HEK293 (cell line): ENCODE measurements at regions not wholly inside any gene's neighbourhood (a gene's known extent, or its start where the extent isn't known, plus 50 kb on each side); places are given as distances from the start of the nearest gene placed in this dataset.

Experiments
- MZF1 ChIP-seq: fragments of 450-650 bp; formaldehyde crosslinking; IDR thresholded peaks from 2 replicates; pipeline ENCODE4 v1.5.1; 2017; ENCODE audit warnings: missing biosample characterization, missing genetic modification characterization, borderline replicate concordance
- OVOL3 ChIP-seq: fragments of 450-650 bp; formaldehyde crosslinking; IDR thresholded peaks from 2 replicates; pipeline ENCODE4 v1.5.1; 2016; ENCODE audit warnings: missing biosample characterization, missing genetic modification characterization
- ZNF184 ChIP-seq: fragments of 450-650 bp; IDR thresholded peaks from 2 replicates; pipeline ENCODE4 v1.5.1; 2018; ENCODE audit warnings: missing biosample characterization, mild to moderate bottlenecking, missing genetic modification characterization
- ZNF19 ChIP-seq: fragments of 450-650 bp; formaldehyde crosslinking; IDR thresholded peaks from 2 replicates; pipeline ENCODE4; 2016; ENCODE audit warnings: missing biosample characterization, missing genetic modification characterization, low read depth
- ZNF221 ChIP-seq: fragments of 450-650 bp; formaldehyde crosslinking; IDR thresholded peaks from 2 replicates; pipeline ENCODE4 v1.5.1; 2017; ENCODE audit warnings: missing biosample characterization, missing genetic modification characterization, borderline replicate concordance
- ZNF292 ChIP-seq: fragments of 450-650 bp; formaldehyde crosslinking; IDR thresholded peaks from 2 replicates; pipeline ENCODE4 v1.5.1; 2016; ENCODE audit warnings: low read depth, missing biosample characterization, missing genetic modification characterization, borderline replicate concordance
- ZNF391 ChIP-seq: fragments of 450-650 bp; formaldehyde crosslinking; IDR thresholded peaks from 2 replicates; pipeline ENCODE4 v1.5.1; 2016; ENCODE audit warnings: low read depth, missing biosample characterization, missing genetic modification characterization, borderline replicate concordance
- ZNF561 ChIP-seq: fragments of 450-650 bp; IDR thresholded peaks from 2 replicates; pipeline ENCODE4 v1.5.1; 2018; ENCODE audit warnings: missing biosample characterization, missing genetic modification characterization, borderline replicate concordance
- ZNF792 ChIP-seq: fragments of 450-650 bp; formaldehyde crosslinking; IDR thresholded peaks from 2 replicates; pipeline ENCODE4 v1.5.1; 2016; ENCODE audit warnings: missing biosample characterization, missing genetic modification characterization
- TF ChIP-seq, protein P1 (sequence below): fragments of 450-650 bp; formaldehyde crosslinking; IDR thresholded peaks from 2 replicates; pipeline ENCODE4 v1.5.1; 2017; ENCODE audit warnings: missing biosample characterization, missing genetic modification characterization
- TF ChIP-seq, protein P2 (sequence below): fragments of 450-650 bp; formaldehyde crosslinking; IDR thresholded peaks from 2 replicates; pipeline ENCODE4 v1.5.1; 2017; ENCODE audit warnings: missing biosample characterization, missing genetic modification characterization
- TF ChIP-seq, protein P3 (sequence below): fragments of 450-650 bp; formaldehyde crosslinking; IDR thresholded peaks from 2 replicates; pipeline ENCODE4 v1.5.1; 2016; ENCODE audit warnings: missing biosample characterization, missing genetic modification characterization
- TF ChIP-seq, protein P4 (sequence below): fragments of 450-650 bp; formaldehyde crosslinking; IDR thresholded peaks from 2 replicates; pipeline ENCODE4 v1.5.1; 2017; ENCODE audit warnings: missing biosample characterization, missing genetic modification characterization
- TF ChIP-seq, protein P5 (sequence below): fragments of 450-650 bp; formaldehyde crosslinking; IDR thresholded peaks from 2 replicates; pipeline ENCODE4 v1.5.1; 2016; ENCODE audit warnings: missing biosample characterization, missing genetic modification characterization

DNA sequence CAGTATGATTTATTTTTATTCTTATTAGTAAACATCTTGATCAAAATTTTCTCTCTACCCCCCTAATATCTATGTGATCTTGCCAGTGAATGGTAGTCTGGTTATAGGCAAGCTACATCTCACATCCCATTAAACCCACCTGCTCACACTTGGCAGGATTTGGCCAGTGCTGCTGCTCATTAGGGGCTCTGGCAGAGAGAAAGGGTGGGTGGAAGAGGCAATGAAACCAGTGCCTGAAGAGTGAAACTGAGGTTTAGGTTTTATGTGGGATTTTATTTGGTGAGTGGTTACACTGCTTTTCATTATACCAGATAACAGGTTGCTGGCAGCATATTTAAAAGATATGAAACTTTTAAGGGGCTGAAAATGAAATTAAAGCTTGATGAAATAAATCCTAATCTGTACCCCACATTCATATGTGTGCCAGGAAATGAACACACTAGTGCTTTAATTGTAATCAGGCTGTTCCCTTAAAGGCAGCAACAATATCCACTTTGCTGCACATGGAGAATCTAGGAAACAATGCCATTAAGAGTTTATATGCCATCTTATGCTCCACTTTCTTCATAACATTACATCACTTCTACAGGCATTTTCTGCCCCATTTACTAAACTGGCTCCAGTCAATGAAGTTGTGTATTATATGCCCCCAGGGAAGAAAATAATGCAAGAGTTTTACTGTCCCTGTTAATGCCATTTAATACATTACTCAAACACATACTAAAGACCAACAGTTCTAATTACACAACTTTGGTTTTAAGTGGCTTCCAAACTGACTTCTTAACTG, 688.7 kb downstream of the MECOM start:
- TF ChIP-seq ZNF292 (tag by site-specific recombination) (no peak), ZNF184 (no peak), MZF1 (0 out of 2 replicates have a peak, but pooled peaks have one; percentile 38), ZNF19 (tag by site-specific recombination) (no peak), ZNF221 (no peak), ZNF792 (tag by site-specific recombination) (no peak), ZNF561 (no peak), ZNF391 (peak; percentile 72; the same call in 1 of the 2 replicates), OVOL3 (peak; percentile 93)
- TF ChIP-seq, protein P1, sequence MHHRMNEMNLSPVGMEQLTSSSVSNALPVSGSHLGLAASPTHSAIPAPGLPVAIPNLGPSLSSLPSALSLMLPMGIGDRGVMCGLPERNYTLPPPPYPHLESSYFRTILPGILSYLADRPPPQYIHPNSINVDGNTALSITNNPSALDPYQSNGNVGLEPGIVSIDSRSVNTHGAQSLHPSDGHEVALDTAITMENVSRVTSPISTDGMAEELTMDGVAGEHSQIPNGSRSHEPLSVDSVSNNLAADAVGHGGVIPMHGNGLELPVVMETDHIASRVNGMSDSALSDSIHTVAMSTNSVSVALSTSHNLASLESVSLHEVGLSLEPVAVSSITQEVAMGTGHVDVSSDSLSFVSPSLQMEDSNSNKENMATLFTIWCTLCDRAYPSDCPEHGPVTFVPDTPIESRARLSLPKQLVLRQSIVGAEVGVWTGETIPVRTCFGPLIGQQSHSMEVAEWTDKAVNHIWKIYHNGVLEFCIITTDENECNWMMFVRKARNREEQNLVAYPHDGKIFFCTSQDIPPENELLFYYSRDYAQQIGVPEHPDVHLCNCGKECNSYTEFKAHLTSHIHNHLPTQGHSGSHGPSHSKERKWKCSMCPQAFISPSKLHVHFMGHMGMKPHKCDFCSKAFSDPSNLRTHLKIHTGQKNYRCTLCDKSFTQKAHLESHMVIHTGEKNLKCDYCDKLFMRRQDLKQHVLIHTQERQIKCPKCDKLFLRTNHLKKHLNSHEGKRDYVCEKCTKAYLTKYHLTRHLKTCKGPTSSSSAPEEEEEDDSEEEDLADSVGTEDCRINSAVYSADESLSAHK (tag by site-specific recombination), result peak; percentile 88
- TF ChIP-seq, protein P2, sequence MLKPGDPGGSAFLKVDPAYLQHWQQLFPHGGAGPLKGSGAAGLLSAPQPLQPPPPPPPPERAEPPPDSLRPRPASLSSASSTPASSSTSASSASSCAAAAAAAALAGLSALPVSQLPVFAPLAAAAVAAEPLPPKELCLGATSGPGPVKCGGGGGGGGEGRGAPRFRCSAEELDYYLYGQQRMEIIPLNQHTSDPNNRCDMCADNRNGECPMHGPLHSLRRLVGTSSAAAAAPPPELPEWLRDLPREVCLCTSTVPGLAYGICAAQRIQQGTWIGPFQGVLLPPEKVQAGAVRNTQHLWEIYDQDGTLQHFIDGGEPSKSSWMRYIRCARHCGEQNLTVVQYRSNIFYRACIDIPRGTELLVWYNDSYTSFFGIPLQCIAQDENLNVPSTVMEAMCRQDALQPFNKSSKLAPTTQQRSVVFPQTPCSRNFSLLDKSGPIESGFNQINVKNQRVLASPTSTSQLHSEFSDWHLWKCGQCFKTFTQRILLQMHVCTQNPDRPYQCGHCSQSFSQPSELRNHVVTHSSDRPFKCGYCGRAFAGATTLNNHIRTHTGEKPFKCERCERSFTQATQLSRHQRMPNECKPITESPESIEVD (tag by site-specific recombination), result peak; percentile 99
- TF ChIP-seq, protein P3, sequence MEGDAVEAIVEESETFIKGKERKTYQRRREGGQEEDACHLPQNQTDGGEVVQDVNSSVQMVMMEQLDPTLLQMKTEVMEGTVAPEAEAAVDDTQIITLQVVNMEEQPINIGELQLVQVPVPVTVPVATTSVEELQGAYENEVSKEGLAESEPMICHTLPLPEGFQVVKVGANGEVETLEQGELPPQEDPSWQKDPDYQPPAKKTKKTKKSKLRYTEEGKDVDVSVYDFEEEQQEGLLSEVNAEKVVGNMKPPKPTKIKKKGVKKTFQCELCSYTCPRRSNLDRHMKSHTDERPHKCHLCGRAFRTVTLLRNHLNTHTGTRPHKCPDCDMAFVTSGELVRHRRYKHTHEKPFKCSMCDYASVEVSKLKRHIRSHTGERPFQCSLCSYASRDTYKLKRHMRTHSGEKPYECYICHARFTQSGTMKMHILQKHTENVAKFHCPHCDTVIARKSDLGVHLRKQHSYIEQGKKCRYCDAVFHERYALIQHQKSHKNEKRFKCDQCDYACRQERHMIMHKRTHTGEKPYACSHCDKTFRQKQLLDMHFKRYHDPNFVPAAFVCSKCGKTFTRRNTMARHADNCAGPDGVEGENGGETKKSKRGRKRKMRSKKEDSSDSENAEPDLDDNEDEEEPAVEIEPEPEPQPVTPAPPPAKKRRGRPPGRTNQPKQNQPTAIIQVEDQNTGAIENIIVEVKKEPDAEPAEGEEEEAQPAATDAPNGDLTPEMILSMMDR, result no peak
- TF ChIP-seq, protein P4, sequence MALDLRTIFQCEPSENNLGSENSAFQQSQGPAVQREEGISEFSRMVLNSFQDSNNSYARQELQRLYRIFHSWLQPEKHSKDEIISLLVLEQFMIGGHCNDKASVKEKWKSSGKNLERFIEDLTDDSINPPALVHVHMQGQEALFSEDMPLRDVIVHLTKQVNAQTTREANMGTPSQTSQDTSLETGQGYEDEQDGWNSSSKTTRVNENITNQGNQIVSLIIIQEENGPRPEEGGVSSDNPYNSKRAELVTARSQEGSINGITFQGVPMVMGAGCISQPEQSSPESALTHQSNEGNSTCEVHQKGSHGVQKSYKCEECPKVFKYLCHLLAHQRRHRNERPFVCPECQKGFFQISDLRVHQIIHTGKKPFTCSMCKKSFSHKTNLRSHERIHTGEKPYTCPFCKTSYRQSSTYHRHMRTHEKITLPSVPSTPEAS (tag by site-specific recombination), result peak; percentile 52
- TF ChIP-seq, protein P5, sequence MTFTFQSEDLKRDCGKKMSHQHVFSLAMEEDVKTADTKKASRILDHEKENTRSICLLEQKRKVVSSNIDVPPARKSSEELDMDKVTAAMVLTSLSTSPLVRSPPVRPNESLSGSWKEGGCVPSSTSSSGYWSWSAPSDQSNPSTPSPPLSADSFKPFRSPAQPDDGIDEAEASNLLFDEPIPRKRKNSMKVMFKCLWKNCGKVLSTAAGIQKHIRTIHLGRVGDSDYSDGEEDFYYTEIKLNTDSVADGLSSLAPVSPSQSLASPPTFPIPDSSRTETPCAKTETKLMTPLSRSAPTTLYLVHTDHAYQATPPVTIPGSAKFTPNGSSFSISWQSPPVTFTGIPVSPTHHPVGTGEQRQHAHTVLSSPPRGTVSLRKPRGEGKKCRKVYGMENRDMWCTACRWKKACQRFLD (tag by site-specific recombination), result no peak
